GM10248 (cell line): ENCODE measurements at regions not wholly inside any gene's neighbourhood (a gene's known extent, or its start where the extent isn't known, plus 50 kb on each side); places are given as distances from the start of the nearest gene placed in this dataset.

Experiments used
- CTCF ChIA-PET: fragments of 300-600 bp; sonication (Branson Sonifier 250); formaldehyde crosslinking; extraction: SDS; loops from one replicate; lab custom pipeline; 2021; ENCODE audit warnings: antibody characterized with exemption; lab: Yijun Ruan, JAX
- POLR2A ChIA-PET: fragments of 350-650 bp; sonication (Branson Sonifier 250); formaldehyde crosslinking; extraction: SDS; loops from one replicate; lab custom pipeline; 2020; ENCODE audit warnings: antibody characterized with exemption; lab: Yijun Ruan, JAX
- DNase-seq: peaks from one replicate; pipeline ENCODE4 v3.0.0; 2012; ENCODE audit errors: extremely low spot score
- TF ChIP-seq, protein P1 (sequence below): IDR thresholded peaks from 2 replicates; pipeline ENCODE4 v1.5.1; 2012; ENCODE audit warnings: mild to moderate bottlenecking, low read depth; ENCODE audit errors: extremely low read depth, missing control alignments, control extremely low read depth

GRCh38 chr4:133714211-133714610, 487.4 kb downstream of the PABPC4L start:
- ChIA-PET POLR2A (no interaction called here), CTCF (no interaction called here)
- DNase-seq: no peak
- TF ChIP-seq, protein P1, sequence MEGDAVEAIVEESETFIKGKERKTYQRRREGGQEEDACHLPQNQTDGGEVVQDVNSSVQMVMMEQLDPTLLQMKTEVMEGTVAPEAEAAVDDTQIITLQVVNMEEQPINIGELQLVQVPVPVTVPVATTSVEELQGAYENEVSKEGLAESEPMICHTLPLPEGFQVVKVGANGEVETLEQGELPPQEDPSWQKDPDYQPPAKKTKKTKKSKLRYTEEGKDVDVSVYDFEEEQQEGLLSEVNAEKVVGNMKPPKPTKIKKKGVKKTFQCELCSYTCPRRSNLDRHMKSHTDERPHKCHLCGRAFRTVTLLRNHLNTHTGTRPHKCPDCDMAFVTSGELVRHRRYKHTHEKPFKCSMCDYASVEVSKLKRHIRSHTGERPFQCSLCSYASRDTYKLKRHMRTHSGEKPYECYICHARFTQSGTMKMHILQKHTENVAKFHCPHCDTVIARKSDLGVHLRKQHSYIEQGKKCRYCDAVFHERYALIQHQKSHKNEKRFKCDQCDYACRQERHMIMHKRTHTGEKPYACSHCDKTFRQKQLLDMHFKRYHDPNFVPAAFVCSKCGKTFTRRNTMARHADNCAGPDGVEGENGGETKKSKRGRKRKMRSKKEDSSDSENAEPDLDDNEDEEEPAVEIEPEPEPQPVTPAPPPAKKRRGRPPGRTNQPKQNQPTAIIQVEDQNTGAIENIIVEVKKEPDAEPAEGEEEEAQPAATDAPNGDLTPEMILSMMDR: no peak

- CTCF ChIA-PET: no interaction called here
- POLR2A ChIA-PET: no interaction called here
- TF ChIP-seq, protein P1: no peak
- no peak for DNase-seq
Measured at GRCh38 chr4:133713340-133713739, 488.2 kb downstream of the PABPC4L start.

DNA sequence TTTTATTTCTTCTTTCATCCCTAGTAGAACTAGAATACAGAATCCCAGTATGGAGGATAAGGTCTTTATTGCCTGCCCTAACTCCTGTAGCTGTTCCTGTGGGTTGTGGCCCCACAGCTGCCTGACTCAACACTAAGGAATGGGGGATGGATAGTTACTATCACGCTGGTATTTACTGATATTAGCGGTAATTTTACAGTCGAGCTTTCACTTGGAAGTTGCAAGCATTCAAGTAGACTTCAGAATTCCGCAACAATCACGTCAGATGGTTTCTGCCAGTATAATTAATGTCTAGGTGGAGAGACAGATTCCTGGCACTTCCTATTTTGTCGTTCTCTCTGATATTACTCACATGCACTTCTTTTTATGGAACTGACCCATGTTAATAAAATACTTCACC, 489.8 kb downstream of the PABPC4L start:
- ChIA-PET POLR2A (no interaction called here), CTCF (no interaction called here)
- TF ChIP-seq, protein P1: no peak
- DNase-seq: no peak

DNA sequence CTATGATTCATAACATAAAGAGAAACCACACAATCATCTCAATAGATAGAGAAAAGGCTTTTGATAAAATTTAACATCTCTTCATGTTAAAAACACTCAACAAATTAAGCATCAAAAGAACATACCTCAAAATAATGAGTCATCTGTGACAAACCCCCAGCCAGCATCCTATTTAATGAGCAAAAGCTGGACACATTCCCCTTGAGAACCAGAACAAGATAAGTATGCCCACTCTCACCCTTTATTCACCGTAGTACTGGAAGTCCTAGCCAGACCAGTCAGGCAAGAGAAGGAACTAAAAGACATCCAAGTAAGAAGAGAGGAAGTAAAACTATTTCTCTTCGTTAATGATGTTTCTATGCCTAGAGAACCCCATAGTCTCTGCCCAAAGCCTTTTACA, 507.2 kb downstream of the PABPC4L start:
- ChIA-PET POLR2A (no interaction called here), CTCF (no interaction called here)
- DNase-seq: no peak
- TF ChIP-seq, protein P1: no peak

DNA sequence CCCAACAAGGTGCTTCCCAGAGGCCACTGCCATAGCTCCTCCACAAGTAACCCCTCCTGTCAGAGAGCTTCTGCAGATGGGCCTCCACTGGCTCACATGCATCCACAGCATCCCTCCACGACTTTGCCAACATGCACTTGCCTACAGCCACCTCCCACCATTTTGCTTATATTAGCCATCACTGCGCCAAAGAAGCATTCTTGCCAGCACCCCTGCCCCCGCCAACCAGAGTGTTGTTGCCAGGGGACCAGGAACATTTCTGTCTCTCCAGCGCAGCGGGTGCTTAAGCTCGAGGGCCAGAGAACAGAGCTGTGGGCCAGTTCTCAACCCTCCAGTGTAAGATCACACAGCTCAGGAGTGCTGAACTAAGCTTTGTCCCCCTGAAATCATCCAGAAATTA, 517.6 kb downstream of the PABPC4L start:
- ChIA-PET POLR2A (no interaction called here), CTCF (no interaction called here)
- TF ChIP-seq, protein P1: no peak
- no peak for DNase-seq

DNA sequence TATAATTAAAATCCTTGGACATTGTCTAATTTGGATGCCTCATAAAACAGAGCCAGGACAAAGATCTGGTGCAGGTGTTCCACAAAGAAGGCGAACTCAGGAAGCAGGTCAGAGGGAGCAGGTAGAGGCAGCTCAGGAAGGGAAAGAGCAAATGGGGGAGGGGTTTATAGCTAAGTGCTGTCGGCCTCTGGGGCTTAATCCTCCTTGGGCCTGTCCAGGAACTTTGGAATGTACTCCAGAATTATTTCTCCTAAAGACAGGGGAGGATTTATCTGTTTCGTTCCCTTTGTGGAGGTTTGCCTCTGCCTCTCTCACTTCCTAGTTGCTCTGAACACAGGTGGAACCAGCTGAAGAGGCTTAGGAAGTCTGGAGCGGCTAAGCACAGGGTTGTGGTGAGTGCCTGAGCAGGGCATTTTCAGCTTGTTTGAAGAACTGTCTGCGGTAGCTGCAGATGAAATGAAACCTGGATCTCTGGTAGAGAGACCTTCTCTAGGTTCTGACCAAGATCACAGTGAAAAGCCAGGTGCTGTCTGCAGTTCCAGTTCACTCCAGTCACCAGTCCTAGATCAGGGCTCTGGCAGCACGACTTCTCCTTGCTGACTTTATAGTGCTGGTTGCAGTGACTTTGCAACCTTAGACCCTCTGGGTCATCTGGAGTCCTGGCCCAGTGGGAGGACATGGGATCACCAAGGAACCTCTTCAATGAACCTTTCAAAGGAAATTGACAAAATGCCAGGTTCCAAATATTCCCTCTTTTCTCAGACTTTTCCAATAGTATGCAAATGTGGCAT, 519.2 kb downstream of the PCDH10 start:
- ChIA-PET POLR2A (no interaction called here), CTCF (no interaction called here)
- DNase-seq: no peak
- TF ChIP-seq, protein P1: no peak

DNA sequence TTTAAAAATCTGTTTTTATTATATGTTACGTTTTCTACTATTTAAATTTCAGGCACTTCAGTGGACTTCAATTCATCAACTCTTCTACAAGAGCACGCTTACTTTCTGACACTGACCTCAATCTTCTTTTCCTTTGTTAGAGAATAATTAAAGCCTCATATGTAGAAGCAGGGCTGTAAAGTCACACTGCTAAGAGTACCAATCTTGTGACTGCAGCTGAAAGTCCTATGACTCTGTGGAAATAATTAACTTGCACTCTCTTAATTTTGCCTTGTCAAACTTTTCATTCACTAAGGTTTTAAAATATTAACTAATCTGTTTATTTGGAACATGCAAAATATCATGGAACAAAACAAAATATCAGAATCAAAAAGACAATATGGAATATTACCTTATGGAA, 498.1 kb downstream of the PCDH10 start:
- TF ChIP-seq, protein P1: no peak
- CTCF ChIA-PET: no interaction called here
- DNase-seq: no peak
- POLR2A ChIA-PET: no interaction called here
